HCT116 (cell line): ENCODE measurements at regions not wholly inside any gene's neighbourhood (a gene's known extent, or its start where the extent isn't known, plus 50 kb on each side); places are given as distances from the start of the nearest gene placed in this dataset.

Source experiments
- ATAC-seq: fragments of 200-7000 bp; cut with Tn5 transposase; 2 replicates; pipeline ENCODE4 v1.9.1; 2020; ENCODE audit warnings: mild to moderate bottlenecking, moderate library complexity
- BruUV-seq: library from RNA; stranded (reverse); fragments of 400-500 nt; replicated peaks from 2 replicates; lab custom pipeline; 2021; lab: Mats Ljungman, UMichigan
- CTCF ChIA-PET: fragments of 300-600 bp; sonication (Branson Sonifier 250); formaldehyde crosslinking; loops from one replicate; lab custom pipeline; 2021; ENCODE audit warnings: antibody characterized with exemption; lab: Charles Lee
- POLR2A ChIA-PET: fragments of 300-600, 350-600 bp; sonication (Branson Sonifier 250); formaldehyde crosslinking; loops from one replicate; lab custom pipeline; 2021; ENCODE audit warnings: antibody characterized with exemption; lab: Charles Lee
- RAD21 ChIA-PET, 2 experiments: fragments of 300-600 bp; sonication (Branson Sonifier 250); formaldehyde crosslinking; loops; one replicate each; lab custom pipeline; 2023; ENCODE audit warnings: low total read pairs in 2 of 2; ENCODE audit not compliant: uncharacterized antibody in 2 of 2, unreplicated experiment in 2 of 2, low non-redundant PET in 1 of 2; lab: Charles Lee
- DNase-seq: peaks from one replicate; pipeline ENCODE4 v3.0.0-alpha.2; 2010; ENCODE audit warnings: low read depth, low spot score
- H2AFZ ChIP-seq: fragments of 200-600 bp; shearing (Covaris generic), sonication (generic); 2 replicates; pipeline ENCODE4 v1.6.1; 2017; ENCODE audit warnings: low read depth, mixed run types, mixed read lengths, antibody characterized with exemption, low read length; ENCODE audit not compliant: poor library complexity, severe bottlenecking
- H3K27ac ChIP-seq: 2 replicates; pipeline ENCODE4 v1.5.1; 2012; ENCODE audit warnings: low read depth, low read length
- H3K27me3 ChIP-seq: fragments of 200-600 bp; sonication (generic); 2 replicates; pipeline ENCODE4 v1.6.1; 2016; ENCODE audit warnings: mixed run types, low read length, mixed read lengths; ENCODE audit not compliant: insufficient read depth
- H3K36me3 ChIP-seq, 2 experiments: fragments of 200-500 bp in 1 of 2; fragments of 200-600 bp in 1 of 2; sonication (Bioruptor generic) in 1 of 2; sonication (generic) in 1 of 2; 2 replicates each; pipeline versions ENCODE4 v1.5.1 to v1.6.1; 2014 to 2016; ENCODE audit warnings: low read length in 2 of 2, inconsistent platforms in 1 of 2, mixed read lengths in 1 of 2, mixed run types in 1 of 2; ENCODE audit not compliant: insufficient read depth in 2 of 2, control insufficient read depth in 1 of 2
- H3K4me1 ChIP-seq, 2 experiments: fragments of 200-600 bp in 1 of 2; sonication (generic) in 1 of 2; 2 replicates each; pipeline versions ENCODE4 v1.5.1 to v1.6.1; 2012 to 2017; ENCODE audit warnings: low read length in 2 of 2, inconsistent platforms in 1 of 2, mild to moderate bottlenecking in 1 of 2, mixed read lengths in 1 of 2, mixed run types in 1 of 2, moderate library complexity in 1 of 2; ENCODE audit not compliant: insufficient read depth in 2 of 2, control insufficient read depth in 1 of 2
- H3K4me2 ChIP-seq: fragments of 200-600 bp; sonication (generic); 2 replicates; pipeline ENCODE4 v1.6.1; 2017; ENCODE audit warnings: mixed run types, low read length, mixed read lengths
- H3K4me3 ChIP-seq, 2 experiments: fragments of 200-600 bp in 1 of 2; sonication (generic) in 1 of 2; replicated peaks in 1 of 2; 2 replicates each; pipeline ENCODE4 v1.5.1; 2011 to 2016; ENCODE audit warnings: low read length in 2 of 2, control low read depth in 1 of 2, low read depth in 1 of 2, mild to moderate bottlenecking in 1 of 2, mixed read lengths in 1 of 2, mixed run types in 1 of 2
- H3K79me2 ChIP-seq: fragments of 200-600 bp; sonication (generic); 2 replicates; pipeline ENCODE4 v1.6.1; 2017; ENCODE audit warnings: mild to moderate bottlenecking, mixed run types, low read length, moderate library complexity, mixed read lengths; ENCODE audit not compliant: insufficient read depth
- H3K9ac ChIP-seq: fragments of 200-600 bp; sonication (generic); 2 replicates; pipeline ENCODE4 v1.6.1; 2016; ENCODE audit warnings: low read length, mixed read lengths
- H3K9me2 ChIP-seq: fragments of 200-600 bp; sonication (generic), shearing (Covaris generic); 2 replicates; pipeline ENCODE4 v1.6.1; 2017; ENCODE audit warnings: mixed run types, mild to moderate bottlenecking, moderate library complexity; ENCODE audit not compliant: insufficient read depth
- H3K9me3 ChIP-seq, 2 experiments: fragments of 200-500 bp in 1 of 2; fragments of 200-600 bp in 1 of 2; sonication (Bioruptor generic) in 1 of 2; sonication (generic) in 1 of 2; 2 replicates each; pipeline ENCODE4 v1.6.1; 2014 to 2017; ENCODE audit warnings: low read length in 2 of 2, mixed read lengths in 2 of 2, inconsistent platforms in 1 of 2, low read depth in 1 of 2, mild to moderate bottlenecking in 1 of 2, mixed run types in 1 of 2, moderate library complexity in 1 of 2; ENCODE audit not compliant: control insufficient read depth in 1 of 2, insufficient read depth in 1 of 2
- H4K20me1 ChIP-seq: fragments of 200-600 bp; sonication (generic), shearing (Covaris generic); 2 replicates; pipeline ENCODE4 v1.6.1; 2017; ENCODE audit warnings: mixed run types, mild to moderate bottlenecking, moderate library complexity; ENCODE audit not compliant: insufficient read depth
- ATF3 ChIP-seq: IDR thresholded peaks from 2 replicates; pipeline ENCODE4 v1.6.1; 2012
- CBX3 ChIP-seq: IDR thresholded peaks from 2 replicates; pipeline ENCODE4 v1.6.1; 2012; ENCODE audit warnings: low read depth
- EGR1 ChIP-seq: IDR thresholded peaks from 2 replicates; pipeline ENCODE4 v1.6.1; 2012; ENCODE audit warnings: low read depth
- ELF1 ChIP-seq: IDR thresholded peaks from 2 replicates; pipeline ENCODE4 v1.6.1; 2012; ENCODE audit warnings: low read depth, borderline replicate concordance
- EZH2phosphoT487 ChIP-seq: fragments of 200-600 bp; IDR thresholded peaks from 2 replicates; pipeline ENCODE4 v1.6.1; 2018; ENCODE audit warnings: antibody characterized with exemption, borderline replicate concordance
- MAX ChIP-seq: IDR thresholded peaks from 2 replicates; pipeline ENCODE4 v1.6.1; 2012
- POLR2A ChIP-seq: IDR thresholded peaks from 2 replicates; pipeline ENCODE4 v1.7.0; 2011; ENCODE audit warnings: borderline replicate concordance; ENCODE audit not compliant: insufficient read depth, insufficient read length; ENCODE audit errors: extremely low read depth
- POLR2AphosphoS5 ChIP-seq: IDR thresholded peaks from 2 replicates; pipeline ENCODE4 v1.6.1; 2011; ENCODE audit warnings: mild to moderate bottlenecking, low read depth, low read length, moderate library complexity
- REST ChIP-seq: IDR thresholded peaks from 2 replicates; pipeline ENCODE4 v1.6.1; 2012; ENCODE audit warnings: low read depth
- TCF7L2 ChIP-seq: IDR thresholded peaks from 2 replicates; pipeline ENCODE4 v1.7.0; 2011; ENCODE audit warnings: borderline replicate concordance, inconsistent platforms; ENCODE audit not compliant: insufficient read depth, insufficient read length; ENCODE audit errors: extremely low read depth
- YY1 ChIP-seq: IDR thresholded peaks from 2 replicates; pipeline ENCODE4 v1.6.1; 2011; ENCODE audit warnings: low read length, low read depth, moderate library complexity, mild to moderate bottlenecking; ENCODE audit not compliant: insufficient replicate concordance; ENCODE audit errors: extremely low read depth
- ZNF274 ChIP-seq: fragments of 200-500 bp; sonication (Bioruptor generic); IDR thresholded peaks from 2 replicates; pipeline ENCODE4 v1.6.1; 2014; ENCODE audit warnings: mild to moderate bottlenecking, low read depth, low read length, inconsistent platforms
- intact Hi-C: fragments of 100-400 bp; cut with micrococcal nuclease; formaldehyde crosslinking; loops from 2 replicates; pipeline ENCODE4 v1.10.0; 2022

GRCh38 chrX:9374555-9374954, 90.3 kb upstream of the TBL1X start:
- no peaks in the 10 kb centered on the region for H3K9me2 ChIP-seq
- H3K79me2 ChIP-seq = no peaks in the 10 kb centered on the region
- BruUV-seq = no TSS peak
- RAD21 ChIA-PET = no interaction called here
- intact Hi-C loops = no loop called here
- no peak for ATAC-seq
- no peak overlapping the region for H3K9ac ChIP-seq
- H3K4me3 ChIP-seq = no peak overlapping the region
- H4K20me1 ChIP-seq = no peaks in the 10 kb centered on the region
- no peaks in the 10 kb centered on the region for H3K9me3 ChIP-seq
- no peak for DNase-seq
- H3K27ac ChIP-seq = no peak overlapping the region
- TF ChIP-seq ELF1 = no peak
- TF ChIP-seq CBX3 = no peak
- no peak for TF ChIP-seq ATF3
- TF ChIP-seq YY1 = no peak
- TF ChIP-seq TCF7L2 = no peak
- TF ChIP-seq REST = no peak
- TF ChIP-seq ZNF274 = no peak
- no peak for TF ChIP-seq EZH2phosphoT487
- TF ChIP-seq MAX = no peak
- no peak for TF ChIP-seq POLR2A
- no peak for TF ChIP-seq POLR2AphosphoS5
- no peak for TF ChIP-seq EGR1
- H2AFZ ChIP-seq = no peak overlapping the region
- H3K27me3 ChIP-seq = no peaks in the 10 kb centered on the region
- H3K36me3 ChIP-seq = no peaks in the 10 kb centered on the region
- CTCF ChIA-PET = no interaction called here
- POLR2A ChIA-PET = no interaction called here
- no peak overlapping the region for H3K4me2 ChIP-seq
- peaks cover 4 to 5% of the 10 kb centered on the region in 2 experiments; a peak in 2 of 4 replicates for H3K4me1 ChIP-seq
